Sigmoid colon (tissue), 4 donors: ENCODE measurements at regions not wholly inside any gene's neighbourhood (a gene's known extent, or its start where the extent isn't known, plus 50 kb on each side); places are given as distances from the start of the nearest gene placed in this dataset.

Experiments used
- EP300 ChIP-seq, 4 donors: sonication (generic); formaldehyde crosslinking; IDR thresholded peaks; one replicate each; pipeline ENCODE4 v1.6.1; 2017; ENCODE audit warnings: antibody characterized with exemption in 4 of 4
- POLR2A ChIP-seq, 2 donors: fragments of 450-650 bp; IDR thresholded peaks; one replicate each; pipeline ENCODE4 v1.6.1; 2016; ENCODE audit warnings: antibody characterized with exemption in 2 of 2, mild to moderate bottlenecking in 2 of 2, moderate library complexity in 2 of 2
- POLR2AphosphoS5 ChIP-seq, 4 donors: sonication (generic); formaldehyde crosslinking; IDR thresholded peaks; one replicate each; pipeline ENCODE4 v1.6.1; 2017; ENCODE audit warnings: antibody characterized with exemption in 4 of 4
- TF ChIP-seq, protein P1 (sequence below), 4 experiments: fragments of 450-650 bp in 3 of 4; fragments of 200-600 bp in 1 of 4; IDR thresholded peaks; one replicate each; pipeline ENCODE4 v1.5.1; 2016 to 2019; ENCODE audit warnings: antibody characterized with exemption in 4 of 4, mild to moderate bottlenecking in 3 of 4, moderate library complexity in 2 of 4

DNA sequence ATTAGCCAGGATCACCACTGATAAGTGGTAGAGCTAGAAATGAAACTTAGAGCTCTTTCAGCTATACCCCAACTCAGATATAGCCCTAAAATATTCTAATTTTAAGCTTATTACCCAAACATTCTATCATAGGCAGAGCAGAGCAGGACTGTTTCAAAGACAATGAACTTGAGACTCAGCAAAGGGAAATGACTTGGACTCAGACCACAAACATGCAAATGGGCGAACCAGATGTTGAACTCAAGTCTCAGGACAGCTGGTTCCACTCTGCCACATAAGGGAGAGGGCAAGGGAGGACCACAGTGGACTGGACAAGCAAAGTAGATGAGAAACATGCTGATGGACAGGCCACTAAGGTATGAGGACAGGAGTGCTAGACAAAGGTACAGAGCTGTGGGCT lies 315.3 kb downstream of the OMA1 start:
- TF ChIP-seq POLR2A (IDR thresholded peaks at IDR 0.05), result no peak
- TF ChIP-seq, protein P1, sequence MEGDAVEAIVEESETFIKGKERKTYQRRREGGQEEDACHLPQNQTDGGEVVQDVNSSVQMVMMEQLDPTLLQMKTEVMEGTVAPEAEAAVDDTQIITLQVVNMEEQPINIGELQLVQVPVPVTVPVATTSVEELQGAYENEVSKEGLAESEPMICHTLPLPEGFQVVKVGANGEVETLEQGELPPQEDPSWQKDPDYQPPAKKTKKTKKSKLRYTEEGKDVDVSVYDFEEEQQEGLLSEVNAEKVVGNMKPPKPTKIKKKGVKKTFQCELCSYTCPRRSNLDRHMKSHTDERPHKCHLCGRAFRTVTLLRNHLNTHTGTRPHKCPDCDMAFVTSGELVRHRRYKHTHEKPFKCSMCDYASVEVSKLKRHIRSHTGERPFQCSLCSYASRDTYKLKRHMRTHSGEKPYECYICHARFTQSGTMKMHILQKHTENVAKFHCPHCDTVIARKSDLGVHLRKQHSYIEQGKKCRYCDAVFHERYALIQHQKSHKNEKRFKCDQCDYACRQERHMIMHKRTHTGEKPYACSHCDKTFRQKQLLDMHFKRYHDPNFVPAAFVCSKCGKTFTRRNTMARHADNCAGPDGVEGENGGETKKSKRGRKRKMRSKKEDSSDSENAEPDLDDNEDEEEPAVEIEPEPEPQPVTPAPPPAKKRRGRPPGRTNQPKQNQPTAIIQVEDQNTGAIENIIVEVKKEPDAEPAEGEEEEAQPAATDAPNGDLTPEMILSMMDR (IDR thresholded peaks at IDR 0.05), result no peak
- no peak for TF ChIP-seq POLR2AphosphoS5 (IDR thresholded peaks at IDR 0.05)
- TF ChIP-seq EP300 (IDR thresholded peaks at IDR 0.05), result no peak
